Parathyroid adenoma (tissue), 2 donors: ENCODE measurements at regions not wholly inside any gene's neighbourhood (a gene's known extent, or its start where the extent isn't known, plus 50 kb on each side); places are given as distances from the start of the nearest gene placed in this dataset.

ENCODE experiments used
- H2AFZ ChIP-seq: fragments of 300-600 bp; sonication (generic); one replicate; pipeline ENCODE4 v1.7.0; 2017; ENCODE audit warnings: antibody characterized with exemption, mild to moderate bottlenecking
- H3K27ac ChIP-seq: fragments of 300-600 bp; sonication (generic); one replicate; pipeline ENCODE4 v1.7.0; 2017
- H3K27me3 ChIP-seq: fragments of 300-600 bp; sonication (generic); one replicate; pipeline ENCODE4 v1.7.0; 2017; ENCODE audit warnings: low read length; ENCODE audit not compliant: control insufficient read depth, insufficient read depth
- H3K36me3 ChIP-seq: fragments of 300-600 bp; sonication (generic); one replicate; pipeline ENCODE4 v1.7.0; 2017; ENCODE audit warnings: low read length; ENCODE audit not compliant: control insufficient read depth, insufficient read depth
- H3K4me1 ChIP-seq: fragments of 300-600 bp; sonication (generic); one replicate; pipeline ENCODE4 v1.7.0; 2017; ENCODE audit warnings: control low read depth
- H3K4me2 ChIP-seq: fragments of 300-600 bp; sonication (generic); one replicate; pipeline ENCODE4 v1.7.0; 2017; ENCODE audit warnings: low read length
- H3K4me3 ChIP-seq: fragments of 300-600 bp; sonication (generic); one replicate; pipeline ENCODE4 v1.7.0; 2017; ENCODE audit warnings: low read depth, low read length
- H3K79me2 ChIP-seq: fragments of 300-600 bp; sonication (generic); one replicate; pipeline ENCODE4 v1.7.0; 2017; ENCODE audit warnings: control low read depth
- H3K9ac ChIP-seq: fragments of 300-600 bp; sonication (generic); one replicate; pipeline ENCODE4 v1.7.0; 2017; ENCODE audit warnings: mild to moderate bottlenecking
- H3K9me3 ChIP-seq: fragments of 300-600 bp; sonication (generic); one replicate; pipeline ENCODE4 v1.7.0; 2017; ENCODE audit warnings: low read length; ENCODE audit not compliant: control insufficient read depth
- CTCF ChIP-seq: fragments of 300-600 bp; sonication (generic); IDR thresholded peaks from one replicate; pipeline ENCODE4 v1.7.0; 2017; ENCODE audit warnings: antibody characterized with exemption, mild to moderate bottlenecking
- donor health status: primary hyperparathyroidism.

GRCh38 chr2:143890798-143891197, 629.1 kb downstream of the ZEB2 start:
- H3K79me2 ChIP-seq, result no peaks in the 10 kb centered on the region
- H3K4me2 ChIP-seq, result no peak overlapping the region
- no peak overlapping the region for H3K27ac ChIP-seq
- no peak overlapping the region for H2AFZ ChIP-seq
- no peaks in the 10 kb centered on the region for H3K9me3 ChIP-seq
- H3K27me3 ChIP-seq, result no peaks in the 10 kb centered on the region
- H3K4me1 ChIP-seq, result no peaks in the 10 kb centered on the region
- H3K9ac ChIP-seq, result no peak overlapping the region
- no peak for TF ChIP-seq CTCF
- no peaks in the 10 kb centered on the region for H3K36me3 ChIP-seq
- H3K4me3 ChIP-seq, result no peak overlapping the region

GRCh38 chr2:143889216-143889615, 630.7 kb downstream of the ZEB2 start:
- H3K79me2 ChIP-seq, result no peaks in the 10 kb centered on the region
- TF ChIP-seq CTCF, result no peak
- no peaks in the 10 kb centered on the region for H3K9me3 ChIP-seq
- no peaks in the 10 kb centered on the region for H3K4me1 ChIP-seq
- H3K27me3 ChIP-seq, result no peaks in the 10 kb centered on the region
- no peak overlapping the region for H3K27ac ChIP-seq
- H3K4me2 ChIP-seq, result no peak overlapping the region
- no peak overlapping the region for H2AFZ ChIP-seq
- H3K4me3 ChIP-seq, result no peak overlapping the region
- no peak overlapping the region for H3K9ac ChIP-seq
- no peaks in the 10 kb centered on the region for H3K36me3 ChIP-seq

- H3K4me2 ChIP-seq, result no peak overlapping the region
- no peaks in the 10 kb centered on the region for H3K4me1 ChIP-seq
- H2AFZ ChIP-seq, result no peak overlapping the region
- no peaks in the 10 kb centered on the region for H3K79me2 ChIP-seq
- no peak for TF ChIP-seq CTCF
- H3K4me3 ChIP-seq, result no peak overlapping the region
- H3K9ac ChIP-seq, result no peak overlapping the region
- H3K36me3 ChIP-seq, result no peaks in the 10 kb centered on the region
- H3K27ac ChIP-seq, result no peak overlapping the region
- no peaks in the 10 kb centered on the region for H3K27me3 ChIP-seq
- H3K9me3 ChIP-seq, result no peaks in the 10 kb centered on the region
Observed at GRCh38 chr2:143885461-143885860, 634.5 kb downstream of the ZEB2 start.

- Histone ChIP-seq H3K27ac (no peak overlapping the region), H3K9ac (no peak overlapping the region), H3K4me2 (no peak overlapping the region), H3K27me3 (no peaks in the 10 kb centered on the region), H3K4me1 (no peaks in the 10 kb centered on the region), H3K36me3 (no peaks in the 10 kb centered on the region), H3K79me2 (no peaks in the 10 kb centered on the region), H3K9me3 (no peaks in the 10 kb centered on the region), H3K4me3 (no peak overlapping the region), H2AFZ (no peak overlapping the region)
- TF ChIP-seq CTCF, result no peak
Observed at GRCh38 chr2:143881246-143881645, 638.7 kb downstream of the ZEB2 start.

- Histone ChIP-seq H3K27me3 (no peaks in the 10 kb centered on the region), H3K79me2 (no peaks in the 10 kb centered on the region), H3K9ac (no peak overlapping the region), H3K4me1 (no peaks in the 10 kb centered on the region), H3K27ac (no peak overlapping the region), H2AFZ (no peak overlapping the region), H3K9me3 (no peaks in the 10 kb centered on the region), H3K36me3 (no peaks in the 10 kb centered on the region), H3K4me2 (no peak overlapping the region), H3K4me3 (no peak overlapping the region)
- TF ChIP-seq CTCF, result no peak
Observed at GRCh38 chr2:143877876-143878530, 641.9 kb downstream of the ZEB2 start.
